ENCODE measurements at regions not wholly inside any gene's neighbourhood (a gene's known extent, or its start where the extent isn't known, plus 50 kb on each side); places are given as distances from the start of the nearest gene placed in this dataset.

- no peak overlapping the region for H3K4me3 ChIP-seq
- no peak overlapping the region for H3K27ac ChIP-seq
- H3K4me1 ChIP-seq (ENCODE audit: insufficient read depth), result no peaks in the 10 kb centered on the region
- no peaks in the 10 kb centered on the region for H3K36me3 ChIP-seq
- TF ChIP-seq POLR2A (IDR thresholded peaks at IDR 0.05) (no peak), EP300 (IDR thresholded peaks at IDR 0.05) (no peak), CTCF (IDR thresholded peaks at IDR 0.05) (no peak)
- no peak for DNase-seq
- intact Hi-C loops (cut with DNase I), result no loop called here
- no peaks in the 10 kb centered on the region for H3K27me3 ChIP-seq
- no peaks in the 10 kb centered on the region for H3K9me3 ChIP-seq
- WGBS, 3 donors, result 54 to 65% (median 63%) methylated on average over 5 of the region's 5 CpGs
These were observed 1143.3 kb upstream of the AUTS2 start for GRCh38 chr7:68454931-68455330.

- Histone ChIP-seq H3K27ac (no peak overlapping the region), H3K4me1 (ENCODE audit: insufficient read depth) (no peaks in the 10 kb centered on the region), H3K4me3 (no peak overlapping the region), H3K36me3 (no peaks in the 10 kb centered on the region), H3K27me3 (no peaks in the 10 kb centered on the region), H3K9me3 (no peaks in the 10 kb centered on the region)
- DNase-seq, result no peak
- TF ChIP-seq EP300 (IDR thresholded peaks at IDR 0.05) (no peak), POLR2A (IDR thresholded peaks at IDR 0.05) (no peak), CTCF (IDR thresholded peaks at IDR 0.05) (no peak)
- intact Hi-C loops (cut with DNase I), result no loop called here
These were observed 1141.8 kb upstream of the AUTS2 start for GRCh38 chr7:68456469-68456868.

GRCh38 chr7:68457481-68457880 is 1140.8 kb upstream of the AUTS2 start:
- Histone ChIP-seq H3K27ac (no peak overlapping the region), H3K4me3 (no peak overlapping the region), H3K4me1 (ENCODE audit: insufficient read depth) (no peaks in the 10 kb centered on the region), H3K27me3 (no peaks in the 10 kb centered on the region), H3K36me3 (no peaks in the 10 kb centered on the region), H3K9me3 (no peaks in the 10 kb centered on the region)
- no peak for DNase-seq
- whole genome bisulfite sequencing, 3 donors, result 90 to 95% (median 93%) methylated on average over 5 of the region's 5 CpGs
- no peak for TF ChIP-seq POLR2A (IDR thresholded peaks at IDR 0.05)
- TF ChIP-seq EP300 (IDR thresholded peaks at IDR 0.05), result no peak
- TF ChIP-seq CTCF (IDR thresholded peaks at IDR 0.05), result no peak
- intact Hi-C loops (cut with DNase I), result no loop called here

- Histone ChIP-seq H3K4me3 (no peak overlapping the region), H3K4me1 (ENCODE audit: insufficient read depth) (no peaks in the 10 kb centered on the region), H3K27me3 (no peaks in the 10 kb centered on the region), H3K9me3 (no peaks in the 10 kb centered on the region), H3K36me3 (no peaks in the 10 kb centered on the region), H3K27ac (no peak overlapping the region)
- no peak for DNase-seq
- 59 to 71% (median 66%) methylated on average over 5 of the region's 5 CpGs for WGBS, 3 donors
- TF ChIP-seq EP300 (IDR thresholded peaks at IDR 0.05) (no peak), CTCF (IDR thresholded peaks at IDR 0.05) (no peak), POLR2A (IDR thresholded peaks at IDR 0.05) (no peak)
- intact Hi-C loops (cut with DNase I), result no loop called here
These were observed 1140.0 kb upstream of the AUTS2 start for GRCh38 chr7:68458010-68458908.

All from ovary (tissue), 7 donors.